ENCODE measurements at regions not wholly inside any gene's neighbourhood (a gene's known extent, or its start where the extent isn't known, plus 50 kb on each side); places are given as distances from the start of the nearest gene placed in this dataset.

DNA sequence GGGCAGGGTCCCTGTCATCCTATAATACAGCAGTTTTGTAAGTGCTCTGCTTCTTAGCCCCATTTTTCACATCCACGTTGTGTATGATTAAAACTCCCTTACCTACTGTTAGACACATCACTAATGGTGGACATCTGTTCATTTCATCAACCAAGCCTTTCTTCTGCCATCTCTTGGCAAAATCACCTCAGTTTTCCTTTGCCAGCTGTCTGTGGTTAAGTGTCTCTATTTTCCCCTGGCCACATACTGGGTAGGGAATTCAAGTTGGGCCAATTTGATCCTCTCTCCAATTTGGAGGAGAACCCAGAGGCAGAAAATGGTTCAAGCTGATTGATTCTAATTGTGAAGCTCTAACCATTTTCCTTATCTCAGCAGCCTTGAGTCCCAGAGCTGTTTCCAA lies 436.1 kb downstream of the PCDH7 start:
- TF ChIP-seq, protein P1, sequence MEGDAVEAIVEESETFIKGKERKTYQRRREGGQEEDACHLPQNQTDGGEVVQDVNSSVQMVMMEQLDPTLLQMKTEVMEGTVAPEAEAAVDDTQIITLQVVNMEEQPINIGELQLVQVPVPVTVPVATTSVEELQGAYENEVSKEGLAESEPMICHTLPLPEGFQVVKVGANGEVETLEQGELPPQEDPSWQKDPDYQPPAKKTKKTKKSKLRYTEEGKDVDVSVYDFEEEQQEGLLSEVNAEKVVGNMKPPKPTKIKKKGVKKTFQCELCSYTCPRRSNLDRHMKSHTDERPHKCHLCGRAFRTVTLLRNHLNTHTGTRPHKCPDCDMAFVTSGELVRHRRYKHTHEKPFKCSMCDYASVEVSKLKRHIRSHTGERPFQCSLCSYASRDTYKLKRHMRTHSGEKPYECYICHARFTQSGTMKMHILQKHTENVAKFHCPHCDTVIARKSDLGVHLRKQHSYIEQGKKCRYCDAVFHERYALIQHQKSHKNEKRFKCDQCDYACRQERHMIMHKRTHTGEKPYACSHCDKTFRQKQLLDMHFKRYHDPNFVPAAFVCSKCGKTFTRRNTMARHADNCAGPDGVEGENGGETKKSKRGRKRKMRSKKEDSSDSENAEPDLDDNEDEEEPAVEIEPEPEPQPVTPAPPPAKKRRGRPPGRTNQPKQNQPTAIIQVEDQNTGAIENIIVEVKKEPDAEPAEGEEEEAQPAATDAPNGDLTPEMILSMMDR (IDR thresholded peaks at IDR 0.05): no peak
- TF ChIP-seq POLR2A (IDR thresholded peaks at IDR 0.05): no peak
